ENCODE measurements at regions not wholly inside any gene's neighbourhood (a gene's known extent, or its start where the extent isn't known, plus 50 kb on each side); places are given as distances from the start of the nearest gene placed in this dataset.

- DNase-seq (ENCODE audit: low read depth, low spot score) = no peak
- H3K9me3 Mint-ChIP-seq = no peaks in the 10 kb centered on the region
- no peaks in the 10 kb centered on the region for H3K36me3 Mint-ChIP-seq (ENCODE audit: low read depth)
- H3K27ac Mint-ChIP-seq (ENCODE audit: unreplicated experiment) = no peak overlapping the region
- no peaks in the 10 kb centered on the region for H3K4me1 Mint-ChIP-seq
- H3K4me3 Mint-ChIP-seq = no peak overlapping the region
- TF ChIP-seq CTCF (conservative IDR thresholded peaks at IDR 0.05) = no peak
- H3K27me3 Mint-ChIP-seq (ENCODE audit: low read depth) = no peaks in the 10 kb centered on the region
These were observed 259.2 kb upstream of the GALNTL6 start for GRCh38 chr4:171553961-171554360.

GRCh38 chr4:171542640-171543039 lies 270.6 kb upstream of the GALNTL6 start:
- Mint-ChIP-seq H3K36me3 (ENCODE audit: low read depth) (no peaks in the 10 kb centered on the region), H3K4me3 (no peak overlapping the region), H3K9me3 (peaks cover 9% of the 10 kb centered on the region), H3K4me1 (no peaks in the 10 kb centered on the region), H3K27ac (ENCODE audit: unreplicated experiment) (no peak overlapping the region), H3K27me3 (ENCODE audit: low read depth) (no peaks in the 10 kb centered on the region)
- DNase-seq (ENCODE audit: low read depth, low spot score) = no peak
- no peak for TF ChIP-seq CTCF (conservative IDR thresholded peaks at IDR 0.05)

- Mint-ChIP-seq H3K9me3 (peaks cover 7% of the 10 kb centered on the region), H3K27ac (ENCODE audit: unreplicated experiment) (no peak overlapping the region), H3K36me3 (ENCODE audit: low read depth) (no peaks in the 10 kb centered on the region), H3K4me3 (no peak overlapping the region), H3K27me3 (ENCODE audit: low read depth) (no peaks in the 10 kb centered on the region), H3K4me1 (no peaks in the 10 kb centered on the region)
- DNase-seq (ENCODE audit: low read depth, low spot score) = no peak
- no peak for TF ChIP-seq CTCF (conservative IDR thresholded peaks at IDR 0.05)
These were observed 274.6 kb upstream of the GALNTL6 start for GRCh38 chr4:171538601-171539100.

- DNase-seq (ENCODE audit: low read depth, low spot score) = no peak
- Mint-ChIP-seq H3K27ac (ENCODE audit: unreplicated experiment) (no peak overlapping the region), H3K27me3 (ENCODE audit: low read depth) (no peaks in the 10 kb centered on the region), H3K4me3 (no peak overlapping the region), H3K36me3 (ENCODE audit: low read depth) (no peaks in the 10 kb centered on the region), H3K4me1 (no peaks in the 10 kb centered on the region), H3K9me3 (peaks cover 5% of the 10 kb centered on the region)
- TF ChIP-seq CTCF (conservative IDR thresholded peaks at IDR 0.05) = no peak
These were observed 278.8 kb upstream of the GALNTL6 start for GRCh38 chr4:171534391-171534790.

- no peak for DNase-seq (ENCODE audit: low read depth, low spot score)
- Mint-ChIP-seq H3K27ac (ENCODE audit: unreplicated experiment) (no peak overlapping the region), H3K27me3 (ENCODE audit: low read depth) (no peaks in the 10 kb centered on the region), H3K4me1 (no peaks in the 10 kb centered on the region), H3K9me3 (peaks cover 2% of the 10 kb centered on the region), H3K4me3 (no peak overlapping the region), H3K36me3 (ENCODE audit: low read depth) (no peaks in the 10 kb centered on the region)
- no peak for TF ChIP-seq CTCF (conservative IDR thresholded peaks at IDR 0.05)
These were observed 280.2 kb upstream of the GALNTL6 start for GRCh38 chr4:171532968-171533367.

GRCh38 chr4:171524903-171525302 lies 288.3 kb upstream of the GALNTL6 start:
- no peak for TF ChIP-seq CTCF (conservative IDR thresholded peaks at IDR 0.05)

More at GRCh38 chr4:171524903-171525302, 288.3 kb upstream of the GALNTL6 start:
- Mint-ChIP-seq H3K9me3 (no peaks in the 10 kb centered on the region), H3K36me3 (ENCODE audit: low read depth) (no peaks in the 10 kb centered on the region), H3K27me3 (ENCODE audit: low read depth) (no peaks in the 10 kb centered on the region), H3K4me1 (peaks cover 4% of the 10 kb centered on the region), H3K4me3 (no peak overlapping the region), H3K27ac (ENCODE audit: unreplicated experiment) (no peak overlapping the region)
- DNase-seq (ENCODE audit: low read depth, low spot score) = no peak
